ENCODE measurements at regions not wholly inside any gene's neighbourhood (a gene's known extent, or its start where the extent isn't known, plus 50 kb on each side); places are given as distances from the start of the nearest gene placed in this dataset.
"Not testable (repeated sequence)": the region's sequence is repeated elsewhere in the genome, so short reads cannot be mapped to it uniquely, and the experiment has no call there.

DNA sequence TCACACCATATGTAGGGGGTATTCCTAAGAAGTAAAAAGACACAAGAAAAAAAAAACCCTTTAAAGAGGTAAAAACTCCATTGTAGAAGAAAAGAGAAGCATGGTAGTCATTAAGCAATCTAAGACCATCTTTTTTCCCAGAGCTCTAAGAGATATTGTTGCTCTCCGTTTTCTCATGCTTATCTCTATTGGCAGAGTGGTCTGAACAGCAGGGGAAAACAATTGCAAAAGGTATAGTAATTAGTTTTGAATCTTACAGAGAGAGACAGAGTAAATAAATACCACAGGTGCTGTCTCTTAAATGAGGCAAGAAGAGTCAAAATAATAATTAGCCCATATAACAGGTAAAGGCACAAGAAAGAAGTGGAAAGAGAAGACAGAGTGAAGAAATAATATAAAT is 821.4 kb upstream of the CA10 start:
- Histone ChIP-seq H3K27me3 (ENCODE audit: control insufficient read depth, insufficient read depth, low read length) (no peaks in the 10 kb centered on the region), H3K4me3 (ENCODE audit: low read depth in 2 of 2, low read length in 2 of 2) (no peak overlapping the region), H3K27ac (ENCODE audit: low read length) (no peak overlapping the region), H3K36me3 (ENCODE audit: control insufficient read depth, insufficient read depth, low read length) (no peaks in the 10 kb centered on the region), H3K4me1 (ENCODE audit: control insufficient read depth, insufficient read depth, low read length) (no peaks in the 10 kb centered on the region), H3K9me3 (ENCODE audit: control insufficient read depth, insufficient read depth, low read depth, low read length) (no peaks in the 10 kb centered on the region)
- ChIA-PET POLR2A (no interaction called here), CTCF (no interaction called here)
- no peak for DNase-seq (ENCODE audit: low read depth, low spot score)
- TF ChIP-seq POLR2AphosphoS5 (IDR thresholded peaks at IDR 0.05; ENCODE audit: low read depth, low read length) = no peak
- TF ChIP-seq REST (IDR thresholded peaks at IDR 0.05; ENCODE audit: insufficient read depth in 1 of 2, low read depth in 2 of 2, low read length in 1 of 2) = no peak
- in situ Hi-C loops (cut with HindIII; ENCODE audit: low pct_unique_long_range_greater_than_20kb, low sequenced_read_pairs) = no loop called here
- BruUV-seq (replicated peaks) = no TSS peak
- intact Hi-C loops (cut with micrococcal nuclease; ENCODE audit: unreplicated experiment) = no loop called here
- ATAC-seq = no peak

DNA sequence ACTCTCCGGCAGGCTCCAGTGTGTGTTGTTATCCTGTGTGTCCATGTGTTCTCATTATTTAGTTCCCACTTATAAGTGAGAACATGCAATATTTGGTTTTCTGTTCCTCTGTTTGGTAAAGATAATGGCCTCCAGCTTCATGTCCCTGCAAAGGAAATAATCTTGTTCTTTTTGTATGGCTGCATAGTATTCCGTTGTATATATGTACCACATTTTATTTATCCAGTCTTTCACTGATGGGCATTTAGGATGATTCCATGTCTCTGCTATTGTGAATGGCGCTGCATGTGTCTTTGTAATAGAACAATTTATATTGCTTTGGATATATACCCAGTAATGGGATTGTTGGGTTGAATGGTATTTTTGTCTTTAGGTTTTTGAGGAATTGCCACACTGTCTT is 807.3 kb upstream of the CA10 start:
- ATAC-seq (no peak), DNase-seq (ENCODE audit: low read depth, low spot score) (no peak)
- in situ Hi-C loops (cut with HindIII; ENCODE audit: low pct_unique_long_range_greater_than_20kb, low sequenced_read_pairs) (no loop called here), intact Hi-C loops (cut with micrococcal nuclease; ENCODE audit: unreplicated experiment) (no loop called here)
- H3K27me3 ChIP-seq (ENCODE audit: control insufficient read depth, insufficient read depth, low read length) = no peaks in the 10 kb centered on the region
- no peaks in the 10 kb centered on the region for H3K36me3 ChIP-seq (ENCODE audit: control insufficient read depth, insufficient read depth, low read length)
- no TSS peak for BruUV-seq (replicated peaks)
- H3K4me3 ChIP-seq (ENCODE audit: low read depth in 2 of 2, low read length in 2 of 2) = no peak overlapping the region
- H3K27ac ChIP-seq (ENCODE audit: low read length) = no peak overlapping the region
- ChIA-PET POLR2A (no interaction called here), CTCF (no interaction called here)
- TF ChIP-seq, protein P1, sequence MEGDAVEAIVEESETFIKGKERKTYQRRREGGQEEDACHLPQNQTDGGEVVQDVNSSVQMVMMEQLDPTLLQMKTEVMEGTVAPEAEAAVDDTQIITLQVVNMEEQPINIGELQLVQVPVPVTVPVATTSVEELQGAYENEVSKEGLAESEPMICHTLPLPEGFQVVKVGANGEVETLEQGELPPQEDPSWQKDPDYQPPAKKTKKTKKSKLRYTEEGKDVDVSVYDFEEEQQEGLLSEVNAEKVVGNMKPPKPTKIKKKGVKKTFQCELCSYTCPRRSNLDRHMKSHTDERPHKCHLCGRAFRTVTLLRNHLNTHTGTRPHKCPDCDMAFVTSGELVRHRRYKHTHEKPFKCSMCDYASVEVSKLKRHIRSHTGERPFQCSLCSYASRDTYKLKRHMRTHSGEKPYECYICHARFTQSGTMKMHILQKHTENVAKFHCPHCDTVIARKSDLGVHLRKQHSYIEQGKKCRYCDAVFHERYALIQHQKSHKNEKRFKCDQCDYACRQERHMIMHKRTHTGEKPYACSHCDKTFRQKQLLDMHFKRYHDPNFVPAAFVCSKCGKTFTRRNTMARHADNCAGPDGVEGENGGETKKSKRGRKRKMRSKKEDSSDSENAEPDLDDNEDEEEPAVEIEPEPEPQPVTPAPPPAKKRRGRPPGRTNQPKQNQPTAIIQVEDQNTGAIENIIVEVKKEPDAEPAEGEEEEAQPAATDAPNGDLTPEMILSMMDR (IDR thresholded peaks at IDR 0.05) = no peak
- no peak for TF ChIP-seq POLR2AphosphoS5 (IDR thresholded peaks at IDR 0.05; ENCODE audit: low read depth, low read length)
- no peak for TF ChIP-seq REST (IDR thresholded peaks at IDR 0.05; ENCODE audit: insufficient read depth in 1 of 2, low read depth in 2 of 2, low read length in 1 of 2)
- TF ChIP-seq TCF7L2 (IDR thresholded peaks at IDR 0.05; ENCODE audit: low read depth, low read length) = no peak
- TF ChIP-seq SIN3A (IDR thresholded peaks at IDR 0.05; ENCODE audit: borderline replicate concordance, insufficient read depth, low read depth, low read length) = no peak
- H3K9me3 ChIP-seq (ENCODE audit: control insufficient read depth, insufficient read depth, low read depth, low read length) = no peaks in the 10 kb centered on the region
- no peaks in the 10 kb centered on the region for H3K4me1 ChIP-seq (ENCODE audit: control insufficient read depth, insufficient read depth, low read length)

GRCh38 chr17:52961751-52962150 is 803.2 kb upstream of the CA10 start:
- ATAC-seq; H3K27me3 ChIP-seq (ENCODE audit: control insufficient read depth, insufficient read depth, low read length); BruUV-seq (replicated peaks); H3K9me3 ChIP-seq (ENCODE audit: control insufficient read depth, insufficient read depth, low read depth, low read length); H3K4me1 ChIP-seq (ENCODE audit: control insufficient read depth, insufficient read depth, low read length); POLR2A ChIA-PET; in situ Hi-C loops (cut with HindIII; ENCODE audit: low pct_unique_long_range_greater_than_20kb, low sequenced_read_pairs); intact Hi-C loops (cut with micrococcal nuclease; ENCODE audit: unreplicated experiment); H3K27ac ChIP-seq (ENCODE audit: low read length); DNase-seq (ENCODE audit: low read depth, low spot score); CTCF ChIA-PET; H3K36me3 ChIP-seq (ENCODE audit: control insufficient read depth, insufficient read depth, low read length); H3K4me3 ChIP-seq (ENCODE audit: low read depth in 2 of 2, low read length in 2 of 2): not testable (repeated sequence)

Measured in Panc1 (cell line).